ENCODE measurements at regions not wholly inside any gene's neighbourhood (a gene's known extent, or its start where the extent isn't known, plus 50 kb on each side); places are given as distances from the start of the nearest gene placed in this dataset.

DNA sequence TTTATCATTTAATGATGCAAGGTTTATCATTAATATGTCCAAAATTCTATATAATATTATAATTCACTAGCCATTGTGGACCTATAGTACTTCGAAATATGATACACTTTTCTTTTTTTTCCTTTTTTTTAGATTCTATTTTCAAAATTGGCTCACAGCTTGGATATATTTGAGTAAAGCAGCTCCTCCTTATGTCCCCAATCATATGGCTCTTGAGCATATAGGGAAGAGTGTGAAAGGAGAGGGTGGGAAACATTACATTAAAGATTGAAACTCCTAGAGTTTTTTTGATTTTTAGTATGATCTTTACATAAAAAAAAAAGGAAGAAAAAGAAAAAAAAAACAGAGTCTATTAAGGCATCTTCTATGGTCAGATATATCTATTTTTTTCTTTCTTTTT lies 457.9 kb downstream of the RIT2 start:
- DNase-seq (no peak), ATAC-seq (no peak)
- Mint-ChIP-seq H3K27ac (no peak overlapping the region), H3K36me3 (ENCODE audit: low read depth) (no peaks in the 10 kb centered on the region), H3K4me3 (no peak overlapping the region), H3K27me3 (no peaks in the 10 kb centered on the region), H3K4me1 (no peaks in the 10 kb centered on the region), H3K9me3 (peaks cover 4% of the 10 kb centered on the region)

GRCh38 chr18:42658171-42658570 lies 457.3 kb downstream of the RIT2 start:
- no peak for DNase-seq
- H3K27ac Mint-ChIP-seq = no peak overlapping the region
- H3K9me3 Mint-ChIP-seq = peaks cover 4% of the 10 kb centered on the region

GRCh38 chr18:42659187-42659586 lies 456.3 kb downstream of the RIT2 start:
- Mint-ChIP-seq H3K36me3 (ENCODE audit: low read depth) (no peaks in the 10 kb centered on the region), H3K4me1 (no peaks in the 10 kb centered on the region), H3K27me3 (no peaks in the 10 kb centered on the region), H3K9me3 (peaks cover 4% of the 10 kb centered on the region), H3K27ac (no peak overlapping the region), H3K4me3 (no peak overlapping the region)
- DNase-seq (no peak), ATAC-seq (no peak)

More at GRCh38 chr18:42658171-42658570, 457.3 kb downstream of the RIT2 start:
- Mint-ChIP-seq H3K27me3 (no peaks in the 10 kb centered on the region), H3K4me1 (no peaks in the 10 kb centered on the region), H3K36me3 (ENCODE audit: low read depth) (no peaks in the 10 kb centered on the region), H3K4me3 (no peak overlapping the region)
- no peak for ATAC-seq

DNA sequence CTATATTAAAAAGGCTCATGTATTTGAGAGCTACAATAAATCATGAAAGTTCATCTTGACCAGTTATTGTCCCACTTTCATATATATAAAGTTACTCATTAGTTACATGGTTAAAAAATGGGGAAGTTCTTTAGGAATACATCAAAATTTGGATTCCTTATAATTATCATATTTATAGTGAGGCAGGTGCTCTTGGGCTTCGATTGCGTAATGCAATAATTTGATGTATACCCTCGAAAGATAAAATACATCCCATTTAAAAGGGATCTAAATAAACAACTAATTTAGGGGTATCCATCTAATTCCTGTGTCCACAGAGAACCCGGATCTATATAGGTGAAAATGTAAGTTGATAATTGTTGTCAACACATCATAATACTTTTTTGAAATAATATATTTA lies 444.6 kb downstream of the RIT2 start:
- Mint-ChIP-seq H3K27ac (no peak overlapping the region), H3K4me1 (no peaks in the 10 kb centered on the region)
- no peak for ATAC-seq

GRCh38 chr18:42675810-42676209 lies 439.7 kb downstream of the RIT2 start:
- no peaks in the 10 kb centered on the region for H3K4me1 Mint-ChIP-seq
- no peak for DNase-seq
- ATAC-seq = no peak
- H3K4me3 Mint-ChIP-seq = no peak overlapping the region
- H3K27ac Mint-ChIP-seq = no peak overlapping the region
- no peaks in the 10 kb centered on the region for H3K27me3 Mint-ChIP-seq
- H3K9me3 Mint-ChIP-seq = peaks cover 5% of the 10 kb centered on the region
- H3K36me3 Mint-ChIP-seq (ENCODE audit: low read depth) = no peaks in the 10 kb centered on the region

More for the DNA sequence above, 444.6 kb downstream of the RIT2 start:
- H3K27me3 Mint-ChIP-seq = no peaks in the 10 kb centered on the region
- DNase-seq = no peak
- no peak overlapping the region for H3K4me3 Mint-ChIP-seq
- H3K36me3 Mint-ChIP-seq (ENCODE audit: low read depth) = no peaks in the 10 kb centered on the region
- H3K9me3 Mint-ChIP-seq = peaks cover 5% of the 10 kb centered on the region

- Mint-ChIP-seq H3K4me3 (no peak overlapping the region), H3K36me3 (ENCODE audit: low read depth) (no peaks in the 10 kb centered on the region), H3K27ac (no peak overlapping the region), H3K27me3 (no peaks in the 10 kb centered on the region), H3K4me1 (no peaks in the 10 kb centered on the region), H3K9me3 (peaks cover 30% of the 10 kb centered on the region)
- DNase-seq (no peak), ATAC-seq (no peak)
Measured at GRCh38 chr18:42683094-42683493, 432.4 kb downstream of the RIT2 start.

DNA sequence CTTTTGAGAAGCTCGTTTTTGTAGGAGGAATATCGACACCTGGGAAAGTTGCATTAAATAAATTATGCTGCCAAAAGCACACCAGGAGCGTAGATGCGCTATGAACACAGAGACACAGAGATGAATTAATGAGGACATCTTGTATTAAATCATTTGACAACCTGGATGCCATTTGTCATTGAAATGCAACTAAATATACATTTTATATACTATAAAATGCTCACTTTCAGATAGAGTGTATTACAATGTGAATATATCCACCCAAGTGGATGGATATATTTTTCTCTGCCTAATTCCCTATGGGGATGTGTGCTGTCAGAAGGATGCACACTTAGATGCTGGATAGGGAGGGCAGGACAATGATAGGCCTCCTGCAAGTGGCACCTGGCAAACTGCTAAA lies 426.2 kb downstream of the RIT2 start:
- H3K27ac Mint-ChIP-seq = no peak overlapping the region
- no peaks in the 10 kb centered on the region for H3K36me3 Mint-ChIP-seq (ENCODE audit: low read depth)
- no peak overlapping the region for H3K4me3 Mint-ChIP-seq
- no peaks in the 10 kb centered on the region for H3K4me1 Mint-ChIP-seq
- H3K27me3 Mint-ChIP-seq = no peaks in the 10 kb centered on the region
- no peak for ATAC-seq
- peaks cover 9% of the 10 kb centered on the region for H3K9me3 Mint-ChIP-seq
- no peak for DNase-seq

Data from activated naive CD8-positive, alpha-beta T cell treated with anti-CD3 and anti-CD28 coated beads, Interleukin-2, amount 50 U/mL, for 24 hours (primary cell).